LNCAP (cell line): ENCODE measurements at regions not wholly inside any gene's neighbourhood (a gene's known extent, or its start where the extent isn't known, plus 50 kb on each side); places are given as distances from the start of the nearest gene placed in this dataset.

Experiments
- CTCF ChIP-seq: fragments of 450-650 bp; IDR thresholded peaks from 2 replicates; pipeline ENCODE4 v1.5.1; 2017; ENCODE audit warnings: mild to moderate bottlenecking

GRCh38 chr3:64913515-64913914 is 225.7 kb upstream of the ADAMTS9 start:
- TF ChIP-seq CTCF: no peak

GRCh38 chr3:64911138-64911537 is 223.3 kb upstream of the ADAMTS9 start:
- no peak for TF ChIP-seq CTCF

GRCh38 chr3:64909757-64910467 is 222.1 kb upstream of the ADAMTS9 start:
- TF ChIP-seq CTCF: no peak

DNA sequence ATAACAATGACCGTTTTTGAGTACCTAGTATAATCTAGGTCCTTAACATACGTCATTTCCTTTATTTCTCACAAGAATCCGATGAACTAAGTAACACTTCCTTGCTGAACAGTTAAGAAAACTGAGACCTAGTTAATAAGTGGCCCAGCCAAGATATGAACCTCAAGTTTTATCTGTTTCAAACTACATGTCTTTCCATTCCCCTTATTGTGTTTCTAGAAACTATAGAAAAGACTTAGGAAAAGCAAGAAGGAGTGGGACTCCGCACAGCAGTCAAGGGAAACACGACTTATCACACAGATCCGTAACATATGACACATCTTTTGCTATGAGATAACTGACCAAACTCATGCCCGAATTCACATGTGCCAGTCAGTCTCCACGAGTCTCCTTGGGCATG is 221.2 kb upstream of the ADAMTS9 start:
- TF ChIP-seq CTCF: no peak

GRCh38 chr3:64908251-64908685 is 220.5 kb upstream of the ADAMTS9 start:
- no peak for TF ChIP-seq CTCF

GRCh38 chr3:64905906-64906410 is 218.2 kb upstream of the ADAMTS9 start:
- TF ChIP-seq CTCF: no peak

GRCh38 chr3:64903006-64903405 is 215.2 kb upstream of the ADAMTS9 start:
- no peak for TF ChIP-seq CTCF
